Activated CD8-positive, alpha-beta T cell treated with anti-CD3 and anti-CD28 coated beads, Interleukin-2, amount 10 ng/mL, durations not matched to agents 7 days and 5 days (primary cell): ENCODE measurements at regions not wholly inside any gene's neighbourhood (a gene's known extent, or its start where the extent isn't known, plus 50 kb on each side); places are given as distances from the start of the nearest gene placed in this dataset.

Source experiments
- ATAC-seq: fragments of 150-1000 bp; cut with Tn5 transposase; one replicate; pipeline ENCODE4 v1.10.0; 2021; ENCODE audit warnings: moderate library complexity
- CTCF ChIA-PET: fragments of 350-600 bp; sonication (Branson Sonifier 250); formaldehyde crosslinking; loops from one replicate; lab custom pipeline; 2021; ENCODE audit warnings: antibody characterized with exemption; lab: Charles Lee
- POLR2A ChIA-PET: fragments of 350-600 bp; sonication (Branson Sonifier 250); formaldehyde crosslinking; loops from one replicate; lab custom pipeline; 2021; ENCODE audit warnings: antibody characterized with exemption; lab: Charles Lee
- DNase-seq: peaks from one replicate; pipeline ENCODE4 v3.0.0-alpha.2; 2020
- H3K27ac Mint-ChIP-seq: one replicate; pipeline ENCODE4 v1.8.0; 2021; ENCODE audit warnings: mild to moderate bottlenecking, mixed read lengths
- H3K27me3 Mint-ChIP-seq: one replicate; pipeline ENCODE4 v1.8.0; 2021; ENCODE audit warnings: low read depth, mixed read lengths
- H3K36me3 Mint-ChIP-seq: one replicate; pipeline ENCODE4 v1.8.0; 2021; ENCODE audit warnings: low read depth, mixed read lengths
- H3K4me1 Mint-ChIP-seq: one replicate; pipeline ENCODE4 v1.8.0; 2021; ENCODE audit warnings: low read depth, mixed read lengths
- H3K4me3 Mint-ChIP-seq: one replicate; pipeline ENCODE4 v1.8.0; 2021; ENCODE audit warnings: mild to moderate bottlenecking, mixed read lengths
- H3K9me3 Mint-ChIP-seq: one replicate; pipeline ENCODE4 v1.8.0; 2022; ENCODE audit warnings: mixed read lengths; ENCODE audit not compliant: insufficient read depth

GRCh38 chr2:228545041-228545747, 363.7 kb upstream of the SPHKAP start:
- ATAC-seq (no peak), DNase-seq (no peak)
- no peaks in the 10 kb centered on the region for H3K36me3 Mint-ChIP-seq
- no peak overlapping the region for H3K4me3 Mint-ChIP-seq
- no peak overlapping the region for H3K27ac Mint-ChIP-seq
- H3K9me3 Mint-ChIP-seq, result peaks cover 7% of the 10 kb centered on the region
- POLR2A ChIA-PET, result no interaction called here
- H3K4me1 Mint-ChIP-seq, result no peaks in the 10 kb centered on the region
- no peaks in the 10 kb centered on the region for H3K27me3 Mint-ChIP-seq
- CTCF ChIA-PET, result no interaction called here

- Mint-ChIP-seq H3K27me3 (no peaks in the 10 kb centered on the region), H3K9me3 (peaks cover 4% of the 10 kb centered on the region), H3K4me3 (no peak overlapping the region), H3K36me3 (no peaks in the 10 kb centered on the region), H3K27ac (no peak overlapping the region), H3K4me1 (no peaks in the 10 kb centered on the region)
- no peak for DNase-seq
- ATAC-seq, result no peak
- POLR2A ChIA-PET, result no interaction called here
- CTCF ChIA-PET, result no interaction called here
Measured at GRCh38 chr2:228543117-228543516, 361.6 kb upstream of the SPHKAP start.

- Mint-ChIP-seq H3K36me3 (no peaks in the 10 kb centered on the region), H3K9me3 (peaks cover 4% of the 10 kb centered on the region), H3K27ac (no peak overlapping the region), H3K4me1 (no peaks in the 10 kb centered on the region), H3K27me3 (no peaks in the 10 kb centered on the region), H3K4me3 (no peak overlapping the region)
- ATAC-seq (no peak), DNase-seq (no peak)
- ChIA-PET POLR2A (no interaction called here), CTCF (no interaction called here)
Measured at GRCh38 chr2:228542277-228542676, 360.8 kb upstream of the SPHKAP start.

- H3K27me3 Mint-ChIP-seq, result no peaks in the 10 kb centered on the region
- no peak overlapping the region for H3K27ac Mint-ChIP-seq
- no peak for DNase-seq
- CTCF ChIA-PET, result no interaction called here
- H3K36me3 Mint-ChIP-seq, result no peaks in the 10 kb centered on the region
- H3K4me3 Mint-ChIP-seq, result no peak overlapping the region
- ATAC-seq, result no peak
- no peaks in the 10 kb centered on the region for H3K4me1 Mint-ChIP-seq
- POLR2A ChIA-PET, result no interaction called here
- peaks cover 4% of the 10 kb centered on the region for H3K9me3 Mint-ChIP-seq
Measured at GRCh38 chr2:228541789-228542188, 360.3 kb upstream of the SPHKAP start.

GRCh38 chr2:228540976-228541375, 359.5 kb upstream of the SPHKAP start:
- DNase-seq (no peak), ATAC-seq (no peak)
- Mint-ChIP-seq H3K27me3 (no peaks in the 10 kb centered on the region), H3K4me1 (no peaks in the 10 kb centered on the region), H3K36me3 (no peaks in the 10 kb centered on the region), H3K9me3 (peaks cover 4% of the 10 kb centered on the region), H3K27ac (no peak overlapping the region), H3K4me3 (no peak overlapping the region)
- CTCF ChIA-PET, result no interaction called here
- POLR2A ChIA-PET, result no interaction called here

- Mint-ChIP-seq H3K4me1 (no peaks in the 10 kb centered on the region), H3K27me3 (no peaks in the 10 kb centered on the region), H3K4me3 (no peak overlapping the region), H3K36me3 (no peaks in the 10 kb centered on the region), H3K27ac (no peak overlapping the region), H3K9me3 (peaks cover 14% of the 10 kb centered on the region)
- ATAC-seq, result no peak
- no peak for DNase-seq
- ChIA-PET CTCF (no interaction called here), POLR2A (no interaction called here)
Measured at GRCh38 chr2:228535396-228535795, 353.9 kb upstream of the SPHKAP start.

GRCh38 chr2:228533156-228533555, 351.7 kb upstream of the SPHKAP start:
- no peaks in the 10 kb centered on the region for H3K4me1 Mint-ChIP-seq
- ChIA-PET CTCF (no interaction called here), POLR2A (no interaction called here)
- DNase-seq, result no peak
- H3K27ac Mint-ChIP-seq, result no peak overlapping the region
- peaks cover 17% of the 10 kb centered on the region for H3K9me3 Mint-ChIP-seq
- no peak for ATAC-seq
- H3K4me3 Mint-ChIP-seq, result no peak overlapping the region
- H3K27me3 Mint-ChIP-seq, result no peaks in the 10 kb centered on the region
- H3K36me3 Mint-ChIP-seq, result no peaks in the 10 kb centered on the region

GRCh38 chr2:228532233-228532632, 350.7 kb upstream of the SPHKAP start:
- Mint-ChIP-seq H3K36me3 (no peaks in the 10 kb centered on the region), H3K27me3 (no peaks in the 10 kb centered on the region), H3K4me1 (no peaks in the 10 kb centered on the region), H3K27ac (no peak overlapping the region), H3K9me3 (peaks cover 17% of the 10 kb centered on the region), H3K4me3 (no peak overlapping the region)
- ATAC-seq, result no peak
- no peak for DNase-seq
- POLR2A ChIA-PET, result no interaction called here
- CTCF ChIA-PET, result no interaction called here

- no peak overlapping the region for H3K4me3 Mint-ChIP-seq
- peaks cover 13% of the 10 kb centered on the region for H3K9me3 Mint-ChIP-seq
- DNase-seq (no peak), ATAC-seq (no peak)
- H3K27ac Mint-ChIP-seq, result no peak overlapping the region
- ChIA-PET POLR2A (no interaction called here), CTCF (no interaction called here)
- no peaks in the 10 kb centered on the region for H3K4me1 Mint-ChIP-seq
- no peaks in the 10 kb centered on the region for H3K27me3 Mint-ChIP-seq
- no peaks in the 10 kb centered on the region for H3K36me3 Mint-ChIP-seq
Measured at GRCh38 chr2:228527197-228527881, 345.9 kb upstream of the SPHKAP start.

- Mint-ChIP-seq H3K27ac (no peak overlapping the region), H3K4me3 (no peak overlapping the region), H3K27me3 (no peaks in the 10 kb centered on the region), H3K4me1 (no peaks in the 10 kb centered on the region), H3K36me3 (no peaks in the 10 kb centered on the region), H3K9me3 (peaks cover 15% of the 10 kb centered on the region)
- no peak for DNase-seq
- ATAC-seq, result no peak
- CTCF ChIA-PET, result no interaction called here
- POLR2A ChIA-PET, result no interaction called here
Measured at GRCh38 chr2:228526687-228527086, 345.2 kb upstream of the SPHKAP start.

- DNase-seq (no peak), ATAC-seq (no peak)
- H3K27me3 Mint-ChIP-seq, result no peaks in the 10 kb centered on the region
- no peaks in the 10 kb centered on the region for H3K36me3 Mint-ChIP-seq
- H3K9me3 Mint-ChIP-seq, result peaks cover 13% of the 10 kb centered on the region
- CTCF ChIA-PET, result no interaction called here
- no peak overlapping the region for H3K27ac Mint-ChIP-seq
- POLR2A ChIA-PET, result no interaction called here
- no peak overlapping the region for H3K4me3 Mint-ChIP-seq
- H3K4me1 Mint-ChIP-seq, result no peaks in the 10 kb centered on the region
Measured at GRCh38 chr2:228522977-228523376, 341.5 kb upstream of the SPHKAP start.

GRCh38 chr2:228522276-228522675, 340.8 kb upstream of the SPHKAP start:
- Mint-ChIP-seq H3K27ac (no peak overlapping the region), H3K4me1 (no peaks in the 10 kb centered on the region), H3K36me3 (no peaks in the 10 kb centered on the region), H3K4me3 (no peak overlapping the region), H3K9me3 (peaks cover 13% of the 10 kb centered on the region), H3K27me3 (no peaks in the 10 kb centered on the region)
- DNase-seq (no peak), ATAC-seq (no peak)
- POLR2A ChIA-PET, result no interaction called here
- CTCF ChIA-PET, result no interaction called here
